ENCODE measurements at regions not wholly inside any gene's neighbourhood (a gene's known extent, or its start where the extent isn't known, plus 50 kb on each side); places are given as distances from the start of the nearest gene placed in this dataset.
"Not testable (repeated sequence)": the region's sequence is repeated elsewhere in the genome, so short reads cannot be mapped to it uniquely, and the experiment has no call there.

GRCh38 chr15:44853304-44853950, 103.1 kb upstream of the TERB2 start:
- H3K36me3 ChIP-seq; H3K4me1 ChIP-seq; H3K4me3 ChIP-seq; H3K9me3 ChIP-seq; H3K27ac ChIP-seq; H3K27me3 ChIP-seq; intact Hi-C loops (cut with DNase I; ENCODE audit: low total_unique reads): not testable (repeated sequence)
- peak in 1 of 2 donors; percentile 68 for DNase-seq (ENCODE audit: low spot score in 2 of 2)
- TF ChIP-seq, protein P1, sequence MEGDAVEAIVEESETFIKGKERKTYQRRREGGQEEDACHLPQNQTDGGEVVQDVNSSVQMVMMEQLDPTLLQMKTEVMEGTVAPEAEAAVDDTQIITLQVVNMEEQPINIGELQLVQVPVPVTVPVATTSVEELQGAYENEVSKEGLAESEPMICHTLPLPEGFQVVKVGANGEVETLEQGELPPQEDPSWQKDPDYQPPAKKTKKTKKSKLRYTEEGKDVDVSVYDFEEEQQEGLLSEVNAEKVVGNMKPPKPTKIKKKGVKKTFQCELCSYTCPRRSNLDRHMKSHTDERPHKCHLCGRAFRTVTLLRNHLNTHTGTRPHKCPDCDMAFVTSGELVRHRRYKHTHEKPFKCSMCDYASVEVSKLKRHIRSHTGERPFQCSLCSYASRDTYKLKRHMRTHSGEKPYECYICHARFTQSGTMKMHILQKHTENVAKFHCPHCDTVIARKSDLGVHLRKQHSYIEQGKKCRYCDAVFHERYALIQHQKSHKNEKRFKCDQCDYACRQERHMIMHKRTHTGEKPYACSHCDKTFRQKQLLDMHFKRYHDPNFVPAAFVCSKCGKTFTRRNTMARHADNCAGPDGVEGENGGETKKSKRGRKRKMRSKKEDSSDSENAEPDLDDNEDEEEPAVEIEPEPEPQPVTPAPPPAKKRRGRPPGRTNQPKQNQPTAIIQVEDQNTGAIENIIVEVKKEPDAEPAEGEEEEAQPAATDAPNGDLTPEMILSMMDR (IDR thresholded peaks at IDR 0.05): peak in 2 of 3 donors; percentile 53 to 81

GRCh38 chr15:44854696-44855095, 101.8 kb upstream of the TERB2 start:
- DNase-seq (ENCODE audit: low spot score in 2 of 2); intact Hi-C loops (cut with DNase I; ENCODE audit: low total_unique reads); H3K27ac ChIP-seq; H3K9me3 ChIP-seq; H3K4me3 ChIP-seq; H3K27me3 ChIP-seq; H3K36me3 ChIP-seq; H3K4me1 ChIP-seq: not testable (repeated sequence)

- H3K27ac ChIP-seq; H3K4me3 ChIP-seq; H3K36me3 ChIP-seq; H3K4me1 ChIP-seq; H3K27me3 ChIP-seq; DNase-seq (ENCODE audit: low spot score in 2 of 2); intact Hi-C loops (cut with DNase I; ENCODE audit: low total_unique reads); H3K9me3 ChIP-seq: not testable (repeated sequence)
Observed at GRCh38 chr15:44856284-44856683, 100.2 kb upstream of the TERB2 start.

GRCh38 chr15:44857164-44857710, 99.2 kb upstream of the TERB2 start:
- intact Hi-C loops (cut with DNase I; ENCODE audit: low total_unique reads); H3K9me3 ChIP-seq; H3K27me3 ChIP-seq: not testable (repeated sequence)

DNA sequence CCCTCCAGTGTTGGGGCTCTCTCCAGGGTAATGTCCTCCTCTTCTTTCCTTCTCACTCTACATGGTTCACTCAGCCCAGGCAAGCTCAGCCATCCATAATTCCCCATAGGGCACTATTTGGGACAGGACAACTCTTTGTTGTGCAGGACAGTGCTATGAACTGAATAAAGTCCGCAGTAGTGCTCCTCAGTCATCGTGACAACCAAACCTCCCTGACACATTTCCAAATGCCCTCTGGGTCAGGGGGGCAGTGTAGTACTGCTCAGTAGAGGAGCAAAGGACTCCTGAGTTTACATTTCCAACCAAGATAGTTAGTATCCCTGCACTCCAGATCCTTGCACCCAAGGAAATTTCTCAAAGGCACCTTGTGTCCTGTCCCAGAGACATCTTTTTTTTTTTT, 97.4 kb upstream of the TERB2 start:
- DNase-seq (ENCODE audit: low spot score in 2 of 2); H3K36me3 ChIP-seq; H3K4me3 ChIP-seq; intact Hi-C loops (cut with DNase I; ENCODE audit: low total_unique reads); H3K9me3 ChIP-seq; H3K4me1 ChIP-seq; H3K27me3 ChIP-seq; H3K27ac ChIP-seq: not testable (repeated sequence)

More at GRCh38 chr15:44857164-44857710, 99.2 kb upstream of the TERB2 start:
- not testable (repeated sequence) for H3K4me1 ChIP-seq; H3K36me3 ChIP-seq; H3K4me3 ChIP-seq; H3K27ac ChIP-seq; DNase-seq (ENCODE audit: low spot score in 2 of 2)

DNA sequence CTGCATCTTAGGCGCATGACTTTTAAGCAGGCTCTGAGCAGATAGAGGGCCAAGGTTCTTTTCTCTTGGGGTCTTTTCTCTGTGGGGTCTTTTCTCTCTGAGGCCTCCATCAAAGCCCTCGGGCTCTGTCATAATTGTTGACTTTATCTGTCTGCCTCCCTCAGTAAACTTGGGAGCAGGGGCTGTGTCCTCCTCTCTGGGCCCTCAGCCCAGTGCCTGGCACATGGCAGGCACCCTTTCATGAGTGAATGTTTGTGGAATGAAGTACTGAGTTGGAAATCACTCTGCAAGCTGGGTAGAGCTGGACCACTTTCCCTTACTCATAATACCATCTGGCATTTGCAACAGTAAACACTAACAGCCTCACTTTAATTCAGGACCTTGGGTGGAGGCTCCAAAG, 96.3 kb upstream of the TERB2 start:
- H3K4me1 ChIP-seq; H3K4me3 ChIP-seq; H3K9me3 ChIP-seq; H3K36me3 ChIP-seq; intact Hi-C loops (cut with DNase I; ENCODE audit: low total_unique reads); DNase-seq (ENCODE audit: low spot score in 2 of 2); H3K27me3 ChIP-seq; H3K27ac ChIP-seq: not testable (repeated sequence)

- Histone ChIP-seq H3K27me3 (no peaks in the 10 kb centered on the region), H3K4me1 (no peaks in the 10 kb centered on the region), H3K27ac (no peak overlapping the region), H3K4me3 (no peak overlapping the region), H3K9me3 (peaks cover 0 to 6% of the 10 kb centered on the region in 2 donors), H3K36me3 (no peaks in the 10 kb centered on the region)
- DNase-seq (ENCODE audit: low spot score in 2 of 2): no peak
- intact Hi-C loops (cut with DNase I; ENCODE audit: low total_unique reads): no loop called here
- TF ChIP-seq POLR2A (IDR thresholded peaks at IDR 0.05): no peak
- TF ChIP-seq POLR2AphosphoS5 (IDR thresholded peaks at IDR 0.05): no peak
- TF ChIP-seq, protein P1 (IDR thresholded peaks at IDR 0.05): no peak
Observed at GRCh38 chr15:44861439-44861910, 95.0 kb upstream of the TERB2 start.

DNA sequence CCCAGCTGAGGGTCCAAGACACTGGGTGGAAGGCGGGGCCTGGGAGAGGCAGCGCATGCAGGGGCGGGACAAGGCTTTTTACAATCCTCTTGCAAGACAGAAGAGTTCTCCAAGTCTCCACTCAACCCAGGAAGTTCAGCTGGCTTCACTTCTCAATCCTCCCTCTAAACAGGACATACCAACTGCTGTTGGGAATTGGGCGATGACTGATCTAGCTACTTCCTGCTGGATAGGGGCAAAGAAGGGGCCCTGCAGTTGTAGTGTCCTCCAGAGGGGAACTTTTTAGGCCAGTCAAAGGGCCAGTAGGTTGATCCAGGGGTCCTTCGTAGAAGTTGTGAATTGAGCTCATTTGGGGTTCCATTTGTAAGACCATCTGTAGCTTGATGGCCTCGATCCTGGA, 94.6 kb upstream of the TERB2 start:
- Histone ChIP-seq H3K4me3 (no peak overlapping the region), H3K9me3 (peaks cover 0 to 6% of the 10 kb centered on the region in 2 donors), H3K27ac (no peak overlapping the region), H3K36me3 (no peaks in the 10 kb centered on the region), H3K27me3 (no peaks in the 10 kb centered on the region), H3K4me1 (no peaks in the 10 kb centered on the region)
- intact Hi-C loops (cut with DNase I; ENCODE audit: low total_unique reads): no loop called here
- TF ChIP-seq, protein P1 (IDR thresholded peaks at IDR 0.05): no peak
- TF ChIP-seq POLR2AphosphoS5 (IDR thresholded peaks at IDR 0.05): no peak
- no peak for DNase-seq (ENCODE audit: low spot score in 2 of 2)

DNA sequence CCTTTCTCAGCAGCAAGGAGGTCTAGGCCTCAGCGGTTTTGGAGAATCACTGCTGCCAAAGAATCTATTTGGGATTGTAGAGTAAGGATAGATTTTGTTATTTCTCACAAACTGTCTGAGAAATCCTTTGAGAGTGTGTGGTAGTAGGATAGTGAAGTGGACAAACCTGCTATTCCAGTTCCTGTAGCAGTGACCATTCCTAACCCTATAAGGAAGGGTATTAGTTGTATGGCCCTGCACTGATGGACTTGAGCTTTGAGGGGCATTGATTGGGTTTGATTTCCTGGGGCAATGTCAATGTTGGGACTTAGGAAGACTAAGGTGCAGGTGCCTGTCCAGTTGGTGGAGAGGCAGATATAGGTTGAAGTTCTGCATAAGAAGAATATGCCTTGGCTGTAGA, 93.6 kb upstream of the TERB2 start:
- H3K27me3 ChIP-seq; DNase-seq (ENCODE audit: low spot score in 2 of 2); H3K9me3 ChIP-seq; H3K36me3 ChIP-seq; H3K4me3 ChIP-seq; H3K4me1 ChIP-seq; intact Hi-C loops (cut with DNase I; ENCODE audit: low total_unique reads): not testable (repeated sequence)
- peak overlapping the region in 1 of 2 donors; percentile 20 for H3K27ac ChIP-seq

GRCh38 chr15:44868100-44868499, 88.4 kb upstream of the TERB2 start:
- H3K4me1 ChIP-seq; H3K27ac ChIP-seq; DNase-seq (ENCODE audit: low spot score in 2 of 2); intact Hi-C loops (cut with DNase I; ENCODE audit: low total_unique reads); H3K36me3 ChIP-seq; H3K9me3 ChIP-seq; H3K27me3 ChIP-seq; H3K4me3 ChIP-seq: not testable (repeated sequence)

All from breast epithelium (tissue), 4 donors.